ENCODE measurements at regions not wholly inside any gene's neighbourhood (a gene's known extent, or its start where the extent isn't known, plus 50 kb on each side); places are given as distances from the start of the nearest gene placed in this dataset.
"Not testable (repeated sequence)": the region's sequence is repeated elsewhere in the genome, so short reads cannot be mapped to it uniquely, and the experiment has no call there.

DNA sequence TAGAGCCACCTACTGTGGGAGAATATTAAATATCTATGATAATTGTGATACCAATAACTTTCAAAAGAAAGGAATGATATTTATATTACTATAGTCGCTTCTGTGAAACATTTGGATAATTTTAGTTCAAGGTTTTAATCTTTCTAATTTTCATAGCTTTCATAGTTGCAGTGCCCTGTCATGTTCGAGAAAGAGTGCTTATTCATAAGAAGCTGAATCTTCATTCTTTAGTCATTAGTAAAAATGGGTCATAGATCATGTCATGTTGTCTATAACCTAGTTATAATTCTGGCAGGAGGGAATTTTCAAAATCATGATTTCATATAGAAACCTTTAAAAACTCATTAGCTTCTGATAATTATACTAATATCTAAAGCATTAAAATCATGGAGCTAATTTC, 685.6 kb downstream of the CETN3 start:
- DNase-seq = peak; percentile 73

DNA sequence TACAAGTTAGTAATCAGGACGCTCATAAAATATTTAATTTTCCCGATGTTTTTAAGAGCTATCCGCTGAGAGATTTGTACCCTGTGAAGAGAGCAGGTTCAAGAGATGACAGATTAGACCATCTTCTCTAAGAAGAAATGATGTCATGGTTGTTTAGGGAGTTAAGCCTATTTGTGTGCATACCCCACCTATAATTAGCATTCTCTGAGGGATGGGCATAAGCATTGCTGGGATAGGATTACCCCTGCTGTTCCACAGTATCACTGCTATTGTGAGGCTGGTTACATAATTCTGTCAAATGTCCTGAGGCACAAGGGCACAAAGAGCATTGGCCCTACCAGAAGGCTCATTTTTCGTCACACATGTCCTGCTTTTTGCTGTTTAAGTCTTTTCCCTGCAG, 687.0 kb downstream of the CETN3 start:
- no peak for DNase-seq

DNA sequence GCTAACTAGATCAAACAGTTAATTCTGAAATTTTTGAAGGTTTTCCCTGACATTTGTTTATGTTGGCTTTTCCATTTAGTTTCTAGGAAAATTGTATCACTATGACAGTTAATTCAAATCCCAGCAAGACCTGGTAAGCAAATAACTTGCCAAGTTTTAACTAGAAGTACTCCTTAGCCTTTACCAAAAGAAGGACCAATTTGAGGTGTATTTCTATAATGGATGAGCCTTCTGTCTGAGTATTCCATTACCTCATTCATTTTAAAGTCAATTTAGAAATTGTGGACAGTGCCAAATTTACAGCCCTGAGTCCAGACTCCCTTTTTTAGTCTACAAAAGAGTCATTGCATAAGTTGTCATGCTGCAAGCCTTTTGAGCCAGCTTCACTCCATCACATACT, 687.6 kb downstream of the CETN3 start:
- no peak for DNase-seq

DNA sequence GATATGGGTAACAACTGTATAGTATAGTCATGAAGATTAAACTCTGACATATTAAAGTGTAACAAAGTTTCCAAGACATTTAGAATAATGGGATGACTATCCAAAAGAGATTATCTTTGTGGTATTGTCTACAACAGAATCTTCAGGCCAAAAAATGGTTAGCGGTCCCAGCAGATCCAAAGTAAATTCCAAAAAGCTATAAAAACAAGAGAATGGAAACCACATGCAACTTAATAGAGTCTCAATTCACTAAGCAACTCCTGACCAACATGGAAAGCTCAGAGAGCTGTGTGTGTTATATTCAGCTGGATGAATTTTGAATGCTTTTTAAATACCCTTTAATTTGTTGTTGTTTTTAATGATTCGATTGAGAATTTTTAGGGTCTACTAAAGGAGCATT, 688.2 kb downstream of the CETN3 start:
- DNase-seq = peak; percentile 28

DNA sequence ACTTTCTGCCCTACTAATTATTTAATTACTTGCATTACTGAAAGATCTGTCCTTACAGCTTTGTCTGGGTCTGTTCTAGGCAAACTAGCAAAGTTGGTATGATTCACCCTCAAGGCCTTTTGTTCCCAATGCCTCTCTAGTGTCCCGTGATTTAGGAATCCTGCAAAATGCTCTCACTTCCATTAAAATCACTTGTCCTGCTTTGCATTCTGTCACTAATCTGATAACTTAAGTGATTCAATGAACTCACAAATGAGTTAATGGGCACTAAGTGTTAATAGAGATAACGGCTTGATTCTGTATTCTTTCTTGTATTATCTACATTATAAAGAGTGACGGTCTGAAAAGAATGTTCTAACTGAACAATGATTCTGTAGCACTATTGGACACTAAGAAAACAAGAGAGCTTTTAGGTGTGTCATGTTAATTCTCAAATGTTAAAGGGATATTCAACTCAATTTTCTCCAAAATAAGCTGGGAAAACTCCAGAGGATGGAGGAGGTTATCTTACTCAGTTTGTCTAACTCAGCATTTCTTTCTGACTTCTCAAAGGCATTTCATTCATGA, 697.3 kb downstream of the CETN3 start:
- no peak for DNase-seq

DNA sequence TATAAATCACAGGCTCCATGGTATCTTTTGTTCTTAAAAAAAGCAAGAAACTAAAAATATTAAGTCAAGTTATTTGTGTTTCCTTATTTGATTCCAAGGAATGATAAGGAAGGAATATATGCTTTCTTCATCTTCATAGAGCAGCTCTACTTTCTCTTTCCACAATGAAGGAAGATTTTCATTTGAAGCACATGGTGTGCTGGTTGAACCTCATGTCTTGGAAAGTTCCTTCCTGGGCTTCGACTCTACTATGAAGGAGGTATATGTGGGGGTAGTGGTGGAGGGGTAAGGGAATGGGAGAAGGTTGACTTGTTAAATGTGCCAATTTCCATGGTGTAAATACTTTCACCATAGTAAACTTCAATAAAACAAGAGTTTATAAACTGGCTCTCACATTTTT, 698.0 kb downstream of the CETN3 start:
- DNase-seq = no peak

DNA sequence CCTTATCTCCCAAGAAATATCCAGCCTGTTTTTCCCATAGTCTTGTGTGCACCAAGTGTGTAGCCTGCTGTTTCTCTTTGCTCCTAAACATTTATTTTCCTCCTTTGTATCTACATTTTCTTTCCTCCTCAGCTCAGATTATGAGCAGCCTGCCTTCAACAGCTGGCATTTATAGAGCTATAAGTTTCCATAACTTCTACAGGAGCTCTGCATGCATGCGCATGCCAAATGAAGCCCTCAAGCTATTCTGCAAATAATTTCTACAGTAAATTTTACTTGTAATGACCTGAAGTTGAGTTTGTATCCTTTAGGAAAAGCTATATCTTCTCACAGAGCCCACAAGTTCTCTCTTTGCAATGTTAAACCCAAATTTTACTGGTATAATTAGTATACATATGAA, 699.5 kb downstream of the CETN3 start:
- no peak for DNase-seq

DNA sequence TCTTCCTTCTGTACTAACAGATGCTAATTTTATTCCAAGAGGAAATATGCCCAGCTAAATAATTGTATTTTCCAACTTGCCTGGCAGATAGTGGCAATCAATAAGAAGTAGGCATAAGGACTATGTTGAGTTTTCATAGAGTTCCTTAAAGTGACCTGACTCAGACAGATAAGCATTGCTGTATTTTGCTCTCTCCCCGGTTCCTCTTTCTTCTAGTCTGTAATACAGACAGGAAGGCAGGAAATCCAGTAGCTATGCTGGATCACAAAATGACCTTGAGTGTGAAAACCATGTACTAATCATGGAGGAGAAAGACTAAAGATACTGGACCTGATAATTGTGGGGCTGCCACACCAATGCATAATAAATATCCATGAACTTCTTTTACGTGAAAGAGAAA, 701.7 kb downstream of the CETN3 start:
- DNase-seq = no peak

DNA sequence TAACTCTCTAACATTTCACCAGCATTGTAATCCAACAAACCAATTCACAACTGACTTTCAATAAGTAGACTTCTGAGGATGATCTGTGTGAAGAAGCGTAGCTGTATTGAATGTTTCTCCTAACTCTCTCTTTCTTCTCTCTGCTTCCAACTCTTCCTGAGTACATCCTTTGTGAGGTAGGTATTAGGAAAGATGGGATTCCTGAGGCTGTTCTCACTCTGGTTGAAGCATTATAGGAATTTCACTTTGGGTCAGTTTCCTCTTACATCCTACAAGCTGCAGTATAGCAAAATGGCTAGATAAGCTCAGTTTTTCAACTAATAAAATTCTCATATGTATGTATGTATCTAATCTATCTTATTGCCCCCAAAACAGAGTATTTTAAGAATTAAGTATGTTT, 702.8 kb downstream of the CETN3 start:
- no peak for DNase-seq

DNA sequence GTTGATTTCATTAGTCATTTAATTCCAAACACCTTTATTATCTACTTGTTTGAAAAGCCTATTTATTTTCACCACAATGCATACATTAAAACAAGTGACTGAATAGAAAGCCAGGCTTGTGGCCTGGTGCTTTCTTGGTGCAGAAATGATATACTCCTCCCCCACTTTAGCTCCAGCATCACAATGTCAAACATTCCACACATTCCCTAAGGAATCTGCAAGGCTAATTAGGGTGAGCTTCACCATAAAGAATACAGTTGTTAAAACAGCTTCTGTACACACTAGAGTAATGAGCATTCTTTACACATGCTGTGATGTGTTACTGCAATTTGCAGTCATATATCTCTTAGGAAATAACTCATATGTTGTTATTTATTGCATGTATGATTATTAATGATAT, 705.7 kb downstream of the CETN3 start:
- peak; percentile 74 for DNase-seq

DNA sequence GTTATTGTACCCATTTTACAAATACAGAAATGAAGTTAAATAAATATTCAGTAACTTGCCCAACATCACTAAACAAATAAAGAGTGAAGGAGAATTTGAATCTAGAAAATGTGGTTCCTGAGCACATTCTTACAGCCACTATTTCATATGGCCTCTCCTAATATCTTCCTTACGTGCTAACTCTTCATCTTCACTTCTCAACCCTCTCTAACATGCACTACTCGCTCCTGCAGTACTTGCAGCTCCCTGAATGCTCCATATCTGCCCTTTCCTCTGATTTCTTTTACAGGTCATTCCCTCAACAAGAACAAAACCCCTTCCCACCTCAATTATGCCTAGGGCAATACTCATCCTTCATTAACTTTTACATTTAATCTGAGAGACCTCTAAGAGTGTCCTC, 711.5 kb downstream of the CETN3 start:
- no peak for DNase-seq

DNA sequence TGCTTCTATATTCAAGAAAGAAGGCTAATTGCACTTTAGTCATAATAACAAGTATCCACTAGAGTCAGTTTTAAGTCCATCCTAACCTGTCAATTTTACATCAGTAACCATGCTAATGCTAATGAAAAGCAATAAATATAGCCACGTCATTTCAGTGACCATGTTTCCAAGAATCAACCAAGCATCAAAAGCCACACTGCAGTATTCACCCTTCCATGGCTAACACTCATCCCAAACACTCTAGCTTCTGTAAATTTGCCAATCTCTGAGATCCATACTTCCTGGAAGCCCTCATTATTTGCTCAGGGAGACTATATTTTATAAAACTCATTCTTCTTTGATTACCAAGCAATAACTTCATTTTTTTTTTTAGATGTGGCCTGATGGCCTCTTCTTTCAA, 712.0 kb downstream of the CETN3 start:
- DNase-seq = no peak

DNA sequence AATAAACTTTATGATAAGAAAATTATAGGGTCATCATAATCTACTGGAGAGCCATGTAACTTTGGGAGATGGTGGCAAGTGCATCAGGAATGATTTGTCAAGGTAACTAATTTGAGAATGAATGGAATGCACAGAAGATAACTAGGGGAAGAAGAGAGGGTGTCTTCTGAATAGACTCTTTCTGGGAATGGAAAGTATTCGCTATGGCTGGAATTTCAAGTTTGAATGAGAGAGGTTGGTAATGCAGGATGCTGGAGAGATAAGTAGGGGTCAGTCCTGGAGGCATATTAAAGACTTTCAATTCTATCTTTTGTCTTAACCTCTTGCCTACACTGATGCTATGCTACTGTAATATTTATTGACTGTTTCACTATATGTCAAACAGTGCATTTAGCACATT, 714.2 kb downstream of the CETN3 start:
- no peak for DNase-seq

DNA sequence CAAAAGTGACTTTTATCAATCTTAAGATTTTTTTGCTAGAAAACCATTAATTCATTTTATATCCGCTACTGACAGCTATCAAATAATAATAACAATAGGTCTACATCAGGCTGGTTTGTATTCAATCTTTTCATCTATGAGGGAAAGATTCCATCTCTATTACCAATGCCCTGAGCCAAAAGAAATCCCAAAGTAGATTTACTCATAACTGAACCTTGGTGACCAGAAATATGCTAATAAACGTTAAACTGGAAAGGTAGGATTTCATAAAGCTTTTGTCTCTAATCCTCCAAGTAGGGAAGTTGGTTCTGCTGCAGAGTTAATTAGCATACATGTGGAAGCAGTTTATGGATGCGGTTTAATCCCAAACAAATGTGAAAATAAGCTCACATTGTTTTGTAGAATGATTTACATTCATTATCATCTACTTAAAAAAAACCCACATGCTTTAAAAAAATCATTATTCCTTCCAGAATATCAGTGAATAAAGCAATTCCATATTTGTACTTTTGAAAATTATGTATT, 715.5 kb downstream of the CETN3 start:
- DNase-seq = no peak

DNA sequence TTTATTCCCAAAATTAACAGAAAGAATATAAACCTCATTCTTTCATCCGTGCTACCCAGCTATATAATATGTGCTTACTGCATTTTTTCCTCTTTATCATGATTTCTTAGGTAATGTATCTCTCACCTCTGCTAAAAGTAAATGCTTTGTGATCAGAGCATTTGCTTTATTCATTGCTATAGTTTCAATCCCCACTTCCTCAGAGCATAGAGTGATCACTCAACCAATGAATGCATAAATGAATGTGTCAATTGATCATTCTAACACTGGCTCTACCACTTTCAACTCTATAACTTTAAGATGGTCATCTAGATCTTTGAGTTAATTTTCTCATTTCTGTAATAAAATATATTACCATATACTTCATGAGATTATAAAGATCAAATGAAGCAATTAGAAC, 719.2 kb downstream of the CETN3 start:
- DNase-seq = no peak

DNA sequence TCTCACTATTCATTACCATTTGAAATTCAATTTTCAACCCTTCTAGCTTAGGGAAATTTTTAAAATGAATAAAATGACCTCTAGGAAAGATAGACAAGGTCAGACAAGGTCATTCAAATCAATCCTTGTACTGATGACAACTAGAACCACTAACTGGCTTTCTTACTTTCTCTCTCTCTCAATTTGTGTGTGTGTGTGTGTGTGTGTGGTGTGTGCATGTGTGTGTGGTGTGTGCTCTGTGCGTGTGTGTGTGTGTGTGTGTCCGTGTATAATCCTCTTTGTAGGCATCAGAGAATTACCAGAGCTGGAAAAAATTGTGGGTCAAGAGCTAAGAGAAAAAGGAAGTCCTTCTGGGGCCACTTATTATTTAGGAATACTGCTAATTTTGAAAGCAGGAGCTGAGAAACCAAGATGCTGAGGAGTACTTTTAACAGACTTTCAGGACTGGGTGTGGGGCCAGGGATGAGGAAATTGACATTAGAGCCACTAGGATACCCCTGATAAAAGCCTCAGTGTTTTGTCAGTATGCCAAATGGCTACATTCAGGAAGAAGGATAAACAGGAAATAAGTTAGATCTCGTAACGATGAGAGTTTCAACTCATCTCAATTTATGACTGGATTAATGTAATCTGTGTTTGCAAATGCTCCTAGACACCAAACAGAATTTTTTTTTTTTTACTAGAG, 723.3 kb downstream of the CETN3 start:
- no peak for DNase-seq

DNA sequence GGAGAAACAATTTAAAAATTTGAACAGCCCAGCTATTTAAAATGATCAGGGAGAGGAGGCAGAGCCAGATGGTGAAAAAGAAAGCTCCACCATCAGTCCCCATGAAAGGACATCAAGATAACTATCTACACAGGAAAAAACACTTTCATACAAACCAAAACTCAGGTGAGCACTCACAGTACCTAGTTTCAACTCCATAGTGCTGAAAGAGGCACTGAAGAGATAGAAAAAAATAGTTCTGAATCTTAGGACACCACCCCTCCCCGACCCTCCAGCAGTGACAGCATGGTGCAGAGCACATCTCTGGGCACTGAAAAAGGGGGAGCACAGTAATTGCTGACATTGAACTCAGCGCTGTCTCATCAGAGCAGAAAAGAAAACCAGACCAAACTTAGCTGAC, 732.9 kb downstream of the CETN3 start:
- DNase-seq = no peak

DNA sequence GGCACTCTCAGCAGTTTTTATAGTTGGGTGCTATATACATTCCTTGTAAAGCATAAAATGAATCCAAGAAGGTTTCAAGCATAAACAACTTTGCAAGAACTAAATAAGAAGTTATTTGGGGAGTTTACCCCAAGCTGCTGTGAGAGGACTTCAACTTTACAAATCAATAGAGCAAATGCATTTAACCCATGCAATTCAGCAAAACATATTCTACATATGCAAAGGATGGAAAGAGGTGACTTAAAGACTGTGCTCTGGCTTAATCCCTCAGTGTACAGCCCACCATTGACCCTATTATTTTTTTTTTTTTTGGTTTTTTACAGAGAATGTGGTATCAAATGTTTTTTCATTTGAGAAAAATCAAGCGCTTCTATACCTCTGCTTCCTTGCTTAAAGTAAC, 736.5 kb downstream of the CETN3 start:
- DNase-seq = no peak

DNA sequence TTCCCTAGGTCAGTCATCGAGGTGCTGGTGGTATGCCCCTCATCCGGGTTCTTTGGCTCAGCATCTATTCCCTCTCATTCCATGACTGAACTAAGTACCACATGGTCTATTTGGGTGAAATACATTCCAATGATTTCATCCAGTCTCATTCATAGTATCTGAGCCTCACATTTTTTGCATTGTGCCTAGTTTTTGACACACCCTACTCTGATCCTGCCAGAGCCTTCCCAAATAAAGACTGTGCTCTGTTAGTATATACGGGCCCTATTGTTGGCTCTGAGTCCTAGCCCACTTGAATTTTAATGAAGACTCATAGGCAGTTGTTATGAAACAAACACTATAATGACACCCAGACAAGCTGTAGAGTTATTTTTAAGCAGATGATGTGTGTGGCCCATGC, 740.7 kb downstream of the CETN3 start:
- DNase-seq = peak; percentile 46

DNA sequence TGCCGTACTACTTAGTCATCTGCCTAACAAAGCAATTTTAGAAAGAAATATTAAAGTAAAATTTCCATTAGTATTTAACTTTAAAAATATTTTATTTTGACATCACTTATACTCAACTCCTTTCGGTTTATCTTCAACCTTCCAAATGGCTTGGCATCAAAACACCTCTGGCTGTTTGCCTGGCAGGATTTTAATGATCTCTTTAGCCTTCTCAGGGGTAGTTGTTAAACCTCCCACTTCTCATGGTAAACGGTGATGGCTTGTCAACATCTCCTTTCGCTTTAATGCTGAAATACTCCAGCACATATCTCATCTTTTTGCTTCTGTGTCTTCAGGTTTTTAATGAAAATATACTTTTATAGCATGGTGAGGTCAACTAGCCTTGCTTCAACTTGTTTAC, 747.1 kb downstream of the CETN3 start:
- DNase-seq = no peak

DNA sequence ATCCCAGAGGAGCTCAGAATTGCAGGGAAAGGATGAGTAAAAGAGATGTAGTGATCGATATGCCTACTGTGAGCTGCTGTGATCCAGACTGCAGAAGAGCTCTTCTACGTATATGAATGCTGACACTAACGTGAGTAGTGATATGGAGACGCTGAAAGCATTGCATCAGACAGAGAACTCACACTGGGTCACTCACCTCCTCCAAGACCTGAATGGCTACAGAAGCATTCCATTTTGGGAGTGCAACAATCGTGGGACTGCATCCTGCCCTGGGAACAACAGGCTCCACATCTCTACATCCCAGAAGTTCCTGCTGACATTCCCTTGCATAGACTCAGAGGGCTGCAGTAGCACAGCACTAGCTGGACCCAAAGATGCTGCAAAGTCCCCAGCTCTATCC, 755.9 kb upstream of the MEF2C start:
- DNase-seq = no peak

DNA sequence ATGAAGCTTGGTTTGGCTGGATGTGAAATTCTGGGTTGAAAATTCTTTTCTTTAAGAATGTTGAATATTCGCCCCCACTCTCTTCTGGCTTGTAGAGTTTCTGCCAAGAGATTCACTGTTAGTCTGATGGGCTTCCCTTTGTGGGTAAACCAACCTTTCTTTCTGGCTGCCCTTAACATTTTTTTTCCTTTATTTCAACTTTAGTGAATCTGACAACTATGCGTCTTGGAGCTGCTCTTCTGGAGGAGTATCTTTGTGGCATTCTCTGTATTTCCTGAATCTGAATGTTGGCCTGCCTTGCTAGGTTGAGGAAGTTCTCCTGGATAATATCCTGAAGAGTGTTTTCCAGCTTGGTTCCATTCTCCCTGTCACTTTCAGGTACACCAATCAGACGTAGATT, 751.2 kb upstream of the MEF2C start:
- peak; percentile 5 for DNase-seq

DNA sequence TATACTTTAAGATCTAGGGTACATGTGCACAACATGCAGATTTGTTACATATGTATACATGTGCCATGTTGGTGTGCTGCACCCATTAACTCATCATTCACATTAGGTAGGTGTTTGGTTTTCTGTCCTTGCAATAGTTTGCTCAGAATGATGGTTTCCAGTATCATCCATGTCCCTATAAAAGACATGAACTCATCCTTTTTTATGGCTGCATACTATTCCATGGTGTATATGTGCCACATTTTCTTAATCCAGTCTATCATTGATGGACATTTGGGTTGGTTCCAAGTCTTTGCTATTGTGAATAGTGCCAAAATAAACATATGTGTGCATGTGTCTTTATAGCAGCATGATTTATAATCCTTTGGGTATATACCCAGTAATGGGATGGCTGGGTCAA, 747.1 kb upstream of the MEF2C start:
- DNase-seq = not testable (repeated sequence)

DNA sequence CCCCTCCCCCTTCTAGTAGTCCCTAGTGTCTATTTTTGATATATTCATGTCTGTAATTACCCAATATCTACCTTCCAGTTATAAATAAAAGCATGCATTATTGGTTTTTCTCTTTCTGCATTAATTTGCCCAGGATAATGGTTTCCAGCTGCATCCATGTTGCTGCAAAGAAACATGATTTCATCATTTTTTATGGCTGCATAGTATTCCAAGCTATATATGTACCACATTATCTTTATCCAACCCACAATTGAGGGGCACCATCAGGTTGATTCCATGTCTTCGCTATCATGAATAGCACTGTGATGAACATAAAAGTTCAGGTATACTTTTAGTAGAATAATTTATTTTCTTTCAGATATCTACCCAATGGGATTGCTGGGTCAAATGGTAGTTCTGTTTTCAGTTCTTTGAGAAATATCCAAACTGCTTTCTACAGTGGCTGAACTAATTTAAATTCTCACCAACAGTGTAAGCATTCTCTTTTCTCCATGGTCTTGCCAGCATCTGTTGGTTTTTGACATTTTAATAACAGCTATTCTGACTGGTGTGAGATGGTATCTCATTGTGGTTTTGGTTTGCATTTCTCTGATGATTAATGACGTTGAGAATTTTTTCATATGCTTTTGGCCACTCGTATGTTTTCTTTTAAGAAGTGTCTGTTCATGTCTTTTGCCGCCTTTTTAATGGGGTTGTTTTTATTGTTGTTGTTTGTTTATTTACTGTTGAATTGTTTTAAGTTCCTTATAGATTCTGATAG, 746.1 kb upstream of the MEF2C start:
- DNase-seq = peak; percentile 56
